GM21619 (cell line): ENCODE measurements at regions not wholly inside any gene's neighbourhood (a gene's known extent, or its start where the extent isn't known, plus 50 kb on each side); places are given as distances from the start of the nearest gene placed in this dataset.

Experiments used
- ATAC-seq: cut with Tn5 transposase; IDR thresholded peaks from one replicate; pipeline ENCODE4 v1.9.1; 2021; ENCODE audit not compliant: unreplicated experiment

- ATAC-seq = no peak
Observed at GRCh38 chr17:33962857-33963655, 292.0 kb upstream of the CCL2 start.

GRCh38 chr17:33964344-33964979 is 290.6 kb upstream of the CCL2 start:
- peak; percentile 65 for ATAC-seq

GRCh38 chr17:33966410-33967059 is 288.6 kb upstream of the CCL2 start:
- no peak for ATAC-seq

GRCh38 chr17:33967608-33968349 is 287.3 kb upstream of the CCL2 start:
- no peak for ATAC-seq

- peak; percentile 59 for ATAC-seq
Observed at GRCh38 chr17:33968350-33969044, 286.6 kb upstream of the CCL2 start.

GRCh38 chr17:33970279-33970678 is 284.8 kb upstream of the CCL2 start:
- ATAC-seq = no peak

- ATAC-seq = no peak
Observed at GRCh38 chr17:33972763-33973162, 282.3 kb upstream of the CCL2 start.

- ATAC-seq = no peak
Observed at GRCh38 chr17:33973491-33973890, 281.6 kb upstream of the CCL2 start.

- no peak for ATAC-seq
Observed at GRCh38 chr17:33974276-33974675, 280.8 kb upstream of the CCL2 start.

- ATAC-seq = no peak
Observed at GRCh38 chr17:33976831-33977230, 278.3 kb upstream of the CCL2 start.

- ATAC-seq = no peak
Observed at GRCh38 chr17:33977729-33978514, 277.2 kb upstream of the CCL2 start.

- no peak for ATAC-seq
Observed at GRCh38 chr17:33978889-33979288, 276.2 kb upstream of the CCL2 start.

GRCh38 chr17:33980193-33980592 is 274.9 kb upstream of the CCL2 start:
- ATAC-seq = no peak

GRCh38 chr17:33981711-33982601 is 273.1 kb upstream of the CCL2 start:
- no peak for ATAC-seq

GRCh38 chr17:33982909-33983308 is 272.2 kb upstream of the CCL2 start:
- no peak for ATAC-seq

- ATAC-seq = no peak
Observed at GRCh38 chr17:33983824-33984574, 271.1 kb upstream of the CCL2 start.

GRCh38 chr17:33986088-33986487 is 269.0 kb upstream of the CCL2 start:
- no peak for ATAC-seq

- ATAC-seq = no peak
Observed at GRCh38 chr17:33986566-33986965, 268.5 kb upstream of the CCL2 start.
